ENCODE measurements at regions not wholly inside any gene's neighbourhood (a gene's known extent, or its start where the extent isn't known, plus 50 kb on each side); places are given as distances from the start of the nearest gene placed in this dataset.

DNA sequence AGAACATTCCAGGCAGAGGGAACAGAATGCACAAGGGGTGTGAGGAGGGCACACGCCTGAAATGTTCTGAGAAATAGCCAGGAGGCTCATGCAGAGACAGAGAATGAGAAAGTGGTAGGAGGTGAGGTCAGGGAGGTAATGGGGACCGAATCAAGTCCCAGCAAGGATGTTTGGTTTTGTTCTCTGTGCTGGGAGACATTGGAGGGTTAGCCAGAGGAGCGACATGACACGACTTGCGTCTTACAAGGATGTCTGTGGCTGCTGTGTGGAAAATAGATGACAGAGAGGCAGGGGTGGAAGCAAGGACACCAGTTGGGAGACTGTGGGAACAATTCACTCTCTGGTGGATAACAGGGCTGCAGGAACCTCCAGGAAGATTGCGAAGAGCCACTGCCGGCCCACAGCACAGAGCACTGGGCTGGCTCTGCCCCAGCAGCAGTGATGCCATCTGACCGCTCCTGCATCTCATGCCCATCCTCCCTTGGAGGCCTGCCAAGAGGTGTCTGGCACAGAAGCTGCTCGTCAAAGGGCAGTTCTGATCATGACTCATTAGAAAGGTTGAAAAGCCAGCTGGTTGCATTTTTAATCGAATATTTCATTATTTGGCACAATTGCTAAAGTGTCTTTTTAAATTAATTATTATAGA lies 57.7 kb upstream of the CD83 start:
- in situ Hi-C loops (cut with HindIII; ENCODE audit: low pct_ligation_motif_present, low sequenced_read_pairs), result loop anchor here (25.0 kb wide), 1 partner anchor 148 kb away; the partner anchor contains the start of gene RNF182
- H3K36me3 ChIP-seq (replicated peaks), result no peaks in the 10 kb centered on the region
- H3K27me3 ChIP-seq (replicated peaks), result peaks cover 5% of the 10 kb centered on the region
- H3K27ac ChIP-seq, result no peak overlapping the region
- TF ChIP-seq, protein P1, sequence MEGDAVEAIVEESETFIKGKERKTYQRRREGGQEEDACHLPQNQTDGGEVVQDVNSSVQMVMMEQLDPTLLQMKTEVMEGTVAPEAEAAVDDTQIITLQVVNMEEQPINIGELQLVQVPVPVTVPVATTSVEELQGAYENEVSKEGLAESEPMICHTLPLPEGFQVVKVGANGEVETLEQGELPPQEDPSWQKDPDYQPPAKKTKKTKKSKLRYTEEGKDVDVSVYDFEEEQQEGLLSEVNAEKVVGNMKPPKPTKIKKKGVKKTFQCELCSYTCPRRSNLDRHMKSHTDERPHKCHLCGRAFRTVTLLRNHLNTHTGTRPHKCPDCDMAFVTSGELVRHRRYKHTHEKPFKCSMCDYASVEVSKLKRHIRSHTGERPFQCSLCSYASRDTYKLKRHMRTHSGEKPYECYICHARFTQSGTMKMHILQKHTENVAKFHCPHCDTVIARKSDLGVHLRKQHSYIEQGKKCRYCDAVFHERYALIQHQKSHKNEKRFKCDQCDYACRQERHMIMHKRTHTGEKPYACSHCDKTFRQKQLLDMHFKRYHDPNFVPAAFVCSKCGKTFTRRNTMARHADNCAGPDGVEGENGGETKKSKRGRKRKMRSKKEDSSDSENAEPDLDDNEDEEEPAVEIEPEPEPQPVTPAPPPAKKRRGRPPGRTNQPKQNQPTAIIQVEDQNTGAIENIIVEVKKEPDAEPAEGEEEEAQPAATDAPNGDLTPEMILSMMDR (IDR thresholded peaks at IDR 0.05; ENCODE audit: low read depth, low read length, missing control alignments), result no peak
- no peak for DNase-seq
- H3K4me3 ChIP-seq (ENCODE audit: low read depth, low read length), result no peak overlapping the region

- Histone ChIP-seq H3K27ac (no peak overlapping the region), H3K27me3 (replicated peaks) (peaks cover 5% of the 10 kb centered on the region), H3K36me3 (replicated peaks) (no peaks in the 10 kb centered on the region), H3K4me3 (ENCODE audit: low read depth, low read length) (no peak overlapping the region)
- no peak for DNase-seq
- TF ChIP-seq, protein P1 (IDR thresholded peaks at IDR 0.05; ENCODE audit: low read depth, low read length, missing control alignments), result no peak
- in situ Hi-C loops (cut with HindIII; ENCODE audit: low pct_ligation_motif_present, low sequenced_read_pairs), result loop anchor here (25.0 kb wide), 1 partner anchor 149 kb away; the partner anchor contains the start of gene RNF182
Observed at GRCh38 chr6:14060971-14061370, 56.6 kb upstream of the CD83 start.

GRCh38 chr6:14061643-14062042 lies 55.9 kb upstream of the CD83 start:
- no peak overlapping the region for H3K4me3 ChIP-seq (ENCODE audit: low read depth, low read length)
- TF ChIP-seq, protein P1 (IDR thresholded peaks at IDR 0.05; ENCODE audit: low read depth, low read length, missing control alignments), result no peak
- no peaks in the 10 kb centered on the region for H3K36me3 ChIP-seq (replicated peaks)
- H3K27me3 ChIP-seq (replicated peaks), result peaks cover 5% of the 10 kb centered on the region
- DNase-seq, result no peak
- in situ Hi-C loops (cut with HindIII; ENCODE audit: low pct_ligation_motif_present, low sequenced_read_pairs), result loop anchor here (25.0 kb wide), 1 partner anchor 149 kb away; the partner anchor contains the start of gene RNF182
- no peak overlapping the region for H3K27ac ChIP-seq

- Histone ChIP-seq H3K27ac (no peak overlapping the region), H3K36me3 (replicated peaks) (no peaks in the 10 kb centered on the region), H3K27me3 (replicated peaks) (peaks cover 5% of the 10 kb centered on the region), H3K4me3 (ENCODE audit: low read depth, low read length) (no peak overlapping the region)
- no peak for DNase-seq
- TF ChIP-seq, protein P1 (IDR thresholded peaks at IDR 0.05; ENCODE audit: low read depth, low read length, missing control alignments), result no peak
- in situ Hi-C loops (cut with HindIII; ENCODE audit: low pct_ligation_motif_present, low sequenced_read_pairs), result loop anchor here (25.0 kb wide), 1 partner anchor 150 kb away; the partner anchor contains the start of gene RNF182
Observed at GRCh38 chr6:14062345-14063029, 55.1 kb upstream of the CD83 start.

GRCh38 chr6:14063756-14064155 lies 53.8 kb upstream of the CD83 start:
- H3K27ac ChIP-seq, result no peak overlapping the region
- in situ Hi-C loops (cut with HindIII; ENCODE audit: low pct_ligation_motif_present, low sequenced_read_pairs), result loop anchor here (25.0 kb wide), 1 partner anchor 151 kb away; the partner anchor contains the start of gene RNF182
- peaks cover 5% of the 10 kb centered on the region for H3K27me3 ChIP-seq (replicated peaks)
- no peak overlapping the region for H3K4me3 ChIP-seq (ENCODE audit: low read depth, low read length)
- no peaks in the 10 kb centered on the region for H3K36me3 ChIP-seq (replicated peaks)
- no peak for DNase-seq
- TF ChIP-seq, protein P1 (IDR thresholded peaks at IDR 0.05; ENCODE audit: low read depth, low read length, missing control alignments), result no peak

All from brain microvascular endothelial cell (primary cell).